SU-DHL-6 (cell line): ENCODE measurements at regions not wholly inside any gene's neighbourhood (a gene's known extent, or its start where the extent isn't known, plus 50 kb on each side); places are given as distances from the start of the nearest gene placed in this dataset.
"Not testable (repeated sequence)": the region's sequence is repeated elsewhere in the genome, so short reads cannot be mapped to it uniquely, and the experiment has no call there.

Source experiments
- H2AFZ ChIP-seq: fragments of 200-600 bp; sonication (generic); 2 replicates; pipeline ENCODE4 v1.6.1; 2014; ENCODE audit warnings: low read depth, mild to moderate bottlenecking, moderate library complexity, mixed read lengths, antibody characterized with exemption, low read length; ENCODE audit not compliant: severe bottlenecking
- H3F3A ChIP-seq: fragments of 200-600 bp; shearing (Covaris generic); 2 replicates; pipeline ENCODE4 v1.6.0; 2016; ENCODE audit warnings: antibody characterized with exemption, mild to moderate bottlenecking; ENCODE audit not compliant: insufficient read depth
- H3K27ac ChIP-seq: fragments of 200-600 bp; sonication (generic); 2 replicates; pipeline ENCODE4 v1.5.1; 2016; ENCODE audit warnings: low read depth, mild to moderate bottlenecking, low read length, moderate library complexity, mixed read lengths
- H3K27me3 ChIP-seq: fragments of 200-600 bp; sonication (generic), shearing (Covaris generic); 2 replicates; pipeline ENCODE4 v1.6.0; 2014; ENCODE audit warnings: mild to moderate bottlenecking, low read length
- H3K36me3 ChIP-seq: fragments of 200-600 bp; sonication (generic); 2 replicates; pipeline ENCODE4 v1.6.1; 2014; ENCODE audit warnings: mild to moderate bottlenecking, low read length, mixed read lengths
- H3K4me2 ChIP-seq: fragments of 300-600, 200-600 bp; shearing (Covaris generic), sonication (generic); 2 replicates; pipeline ENCODE4 v1.6.0; 2014; ENCODE audit warnings: low read length, low read depth, mild to moderate bottlenecking; ENCODE audit not compliant: poor library complexity, severe bottlenecking
- H3K4me3 ChIP-seq: fragments of 200-600 bp; sonication (generic); 2 replicates; pipeline ENCODE4 v1.5.1; 2014; ENCODE audit warnings: antibody characterized with exemption, low read length, mild to moderate bottlenecking, mixed read lengths; ENCODE audit not compliant: insufficient read depth, poor library complexity, severe bottlenecking
- H3K79me2 ChIP-seq: fragments of 200-600 bp; sonication (generic); 2 replicates; pipeline ENCODE4 v1.6.1; 2014; ENCODE audit warnings: mild to moderate bottlenecking, low read length, moderate library complexity; ENCODE audit not compliant: insufficient read depth
- H3K9ac ChIP-seq: fragments of 200-600 bp; sonication (generic); 2 replicates; pipeline ENCODE4 v1.7.0; 2014; ENCODE audit warnings: mild to moderate bottlenecking, low read length
- H3K9me2 ChIP-seq: fragments of 200-600 bp; sonication (generic); replicated peaks from 2 replicates; pipeline ENCODE4 v1.6.1; 2014; ENCODE audit warnings: low read length; ENCODE audit not compliant: insufficient read depth
- H3K9me3 ChIP-seq: fragments of 200-600 bp; sonication (generic); 2 replicates; pipeline ENCODE4 v1.6.1; 2014; ENCODE audit warnings: low read length, mixed read lengths; ENCODE audit not compliant: insufficient read depth
- H4K20me1 ChIP-seq: fragments of 200-600 bp; sonication (generic); 2 replicates; pipeline ENCODE4 v1.6.1; 2014; ENCODE audit warnings: low read depth, mild to moderate bottlenecking, antibody characterized with exemption, low read length, moderate library complexity, mixed read lengths
- EZH2phosphoT487 ChIP-seq: fragments of 200-600 bp; sonication (generic), shearing (Covaris generic); conservative IDR thresholded peaks from 2 replicates; pipeline ENCODE4 v1.6.1; 2018; ENCODE audit warnings: mild to moderate bottlenecking, antibody characterized with exemption, low read length, moderate library complexity, mixed read lengths
- TF ChIP-seq, protein P1 (sequence below): fragments of 200-600 bp; sonication (generic); IDR thresholded peaks from one replicate; pipeline ENCODE4 v1.5.1; 2017; ENCODE audit warnings: antibody characterized with exemption, mild to moderate bottlenecking, low read length, moderate library complexity; ENCODE audit not compliant: insufficient read depth, poor library complexity, severe bottlenecking

DNA sequence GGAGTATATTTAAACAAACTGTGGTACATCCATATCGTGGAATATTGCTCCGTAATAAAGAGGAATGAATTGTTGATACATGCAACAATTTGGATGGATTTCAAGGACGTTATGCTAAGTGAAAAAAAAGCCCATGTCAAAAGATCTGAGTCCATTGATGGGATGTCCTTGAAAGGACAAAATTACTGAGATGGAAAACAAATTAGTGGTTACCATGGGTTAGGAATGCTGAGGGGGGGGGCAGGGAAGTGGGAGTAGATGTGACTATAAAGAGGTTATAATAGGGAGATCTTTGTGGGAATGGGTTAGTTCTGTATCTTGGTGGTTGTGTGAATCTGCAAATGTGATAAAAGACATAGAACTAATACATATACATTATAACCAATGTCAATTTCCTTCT is 409.3 kb downstream of the SRGAP2C start:
- H3K9me3 ChIP-seq, result no peaks in the 10 kb centered on the region
- no peak overlapping the region for H3K27ac ChIP-seq
- H3K4me2 ChIP-seq, result no peak overlapping the region
- no peaks in the 10 kb centered on the region for H3K9me2 ChIP-seq
- TF ChIP-seq, protein P1, sequence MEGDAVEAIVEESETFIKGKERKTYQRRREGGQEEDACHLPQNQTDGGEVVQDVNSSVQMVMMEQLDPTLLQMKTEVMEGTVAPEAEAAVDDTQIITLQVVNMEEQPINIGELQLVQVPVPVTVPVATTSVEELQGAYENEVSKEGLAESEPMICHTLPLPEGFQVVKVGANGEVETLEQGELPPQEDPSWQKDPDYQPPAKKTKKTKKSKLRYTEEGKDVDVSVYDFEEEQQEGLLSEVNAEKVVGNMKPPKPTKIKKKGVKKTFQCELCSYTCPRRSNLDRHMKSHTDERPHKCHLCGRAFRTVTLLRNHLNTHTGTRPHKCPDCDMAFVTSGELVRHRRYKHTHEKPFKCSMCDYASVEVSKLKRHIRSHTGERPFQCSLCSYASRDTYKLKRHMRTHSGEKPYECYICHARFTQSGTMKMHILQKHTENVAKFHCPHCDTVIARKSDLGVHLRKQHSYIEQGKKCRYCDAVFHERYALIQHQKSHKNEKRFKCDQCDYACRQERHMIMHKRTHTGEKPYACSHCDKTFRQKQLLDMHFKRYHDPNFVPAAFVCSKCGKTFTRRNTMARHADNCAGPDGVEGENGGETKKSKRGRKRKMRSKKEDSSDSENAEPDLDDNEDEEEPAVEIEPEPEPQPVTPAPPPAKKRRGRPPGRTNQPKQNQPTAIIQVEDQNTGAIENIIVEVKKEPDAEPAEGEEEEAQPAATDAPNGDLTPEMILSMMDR, result no peak
- no peak for TF ChIP-seq EZH2phosphoT487
- no peaks in the 10 kb centered on the region for H3K36me3 ChIP-seq
- no peaks in the 10 kb centered on the region for H4K20me1 ChIP-seq
- no peaks in the 10 kb centered on the region for H3K27me3 ChIP-seq
- H3K9ac ChIP-seq, result no peak overlapping the region
- no peaks in the 10 kb centered on the region for H3F3A ChIP-seq
- no peak overlapping the region for H2AFZ ChIP-seq
- no peaks in the 10 kb centered on the region for H3K79me2 ChIP-seq
- no peak overlapping the region for H3K4me3 ChIP-seq

DNA sequence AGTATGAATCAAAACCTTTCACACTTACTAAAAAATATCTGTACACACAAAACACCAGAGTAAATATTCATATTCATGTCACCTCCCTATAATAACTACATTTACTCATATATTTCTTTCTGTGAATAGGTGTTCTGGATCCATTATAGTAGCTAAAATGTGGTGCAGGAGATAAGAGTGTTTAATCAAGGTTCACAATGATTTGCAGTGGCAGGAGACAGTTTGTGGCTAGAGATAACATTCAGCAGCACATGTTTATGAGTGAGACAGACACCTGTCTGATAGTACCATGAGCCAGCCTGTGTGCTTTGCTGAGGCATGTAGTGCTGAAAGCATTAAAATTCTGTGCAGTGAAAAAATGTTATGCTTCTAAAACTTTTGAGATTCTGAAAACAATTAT is 410.3 kb downstream of the SRGAP2C start:
- no peak overlapping the region for H3K9ac ChIP-seq
- H2AFZ ChIP-seq, result no peak overlapping the region
- H3K36me3 ChIP-seq, result no peaks in the 10 kb centered on the region
- H4K20me1 ChIP-seq, result no peaks in the 10 kb centered on the region
- H3K27ac ChIP-seq, result no peak overlapping the region
- no peaks in the 10 kb centered on the region for H3F3A ChIP-seq
- no peak overlapping the region for H3K4me3 ChIP-seq
- H3K79me2 ChIP-seq, result no peaks in the 10 kb centered on the region
- no peaks in the 10 kb centered on the region for H3K9me3 ChIP-seq
- H3K9me2 ChIP-seq, result no peaks in the 10 kb centered on the region
- no peak overlapping the region for H3K4me2 ChIP-seq
- no peaks in the 10 kb centered on the region for H3K27me3 ChIP-seq
- TF ChIP-seq, protein P1, result no peak
- TF ChIP-seq EZH2phosphoT487, result no peak

- not testable (repeated sequence) for H3K27ac ChIP-seq, H3K9ac ChIP-seq, H3K9me2 ChIP-seq, H3K36me3 ChIP-seq, H3K27me3 ChIP-seq, H3K4me2 ChIP-seq, H3K4me3 ChIP-seq, H4K20me1 ChIP-seq, H2AFZ ChIP-seq, H3F3A ChIP-seq, H3K79me2 ChIP-seq, H3K9me3 ChIP-seq
Measured at GRCh38 chr1:121604843-121605444, 420.2 kb downstream of the SRGAP2C start.

- H3K36me3 ChIP-seq, H3K9ac ChIP-seq, H3K4me3 ChIP-seq, H2AFZ ChIP-seq, H3K9me3 ChIP-seq, H3K4me2 ChIP-seq, H4K20me1 ChIP-seq, H3F3A ChIP-seq, H3K27me3 ChIP-seq, H3K27ac ChIP-seq, H3K9me2 ChIP-seq, H3K79me2 ChIP-seq: not testable (repeated sequence)
Measured at GRCh38 chr1:121607499-121607898, 422.7 kb downstream of the SRGAP2C start.
